22Rv1 (cell line): ENCODE measurements at regions not wholly inside any gene's neighbourhood (a gene's known extent, or its start where the extent isn't known, plus 50 kb on each side); places are given as distances from the start of the nearest gene placed in this dataset.
"Not testable (repeated sequence)": the region's sequence is repeated elsewhere in the genome, so short reads cannot be mapped to it uniquely, and the experiment has no call there.

Experiments
- H3K27ac ChIP-seq: fragments of 450-650 bp; 2 replicates; pipeline ENCODE4 v1.5.1; 2017
- CTCF ChIP-seq: fragments of 450-650 bp; IDR thresholded peaks from 2 replicates; pipeline ENCODE4 v1.5.1; 2017; ENCODE audit warnings: mild to moderate bottlenecking
- ZFX ChIP-seq: fragments of 450-650 bp; IDR thresholded peaks from 2 replicates; pipeline ENCODE4 v1.6.1; 2017; ENCODE audit warnings: antibody characterized with exemption, borderline replicate concordance

DNA sequence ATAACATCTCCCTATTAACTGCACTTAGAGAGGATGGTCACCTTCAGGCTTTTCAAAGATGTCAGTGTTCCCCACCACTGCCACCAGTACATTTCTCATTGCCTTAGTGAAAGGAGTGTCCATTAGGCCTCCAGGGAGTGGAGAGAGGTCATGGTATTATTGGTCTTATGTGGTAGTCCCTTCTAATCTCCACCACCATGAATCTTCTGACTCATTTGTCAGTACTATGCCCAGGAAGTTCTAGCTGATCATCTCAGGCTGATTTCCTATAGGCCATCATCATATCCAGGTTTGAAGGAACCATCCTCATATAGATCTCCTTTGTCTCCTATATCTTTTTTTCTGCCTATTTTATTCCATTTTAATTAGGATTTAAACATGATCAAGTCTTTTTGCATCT is 221.5 kb downstream of the CYB561 start:
- TF ChIP-seq ZFX (no peak), CTCF (no peak)
- no peak overlapping the region for H3K27ac ChIP-seq

DNA sequence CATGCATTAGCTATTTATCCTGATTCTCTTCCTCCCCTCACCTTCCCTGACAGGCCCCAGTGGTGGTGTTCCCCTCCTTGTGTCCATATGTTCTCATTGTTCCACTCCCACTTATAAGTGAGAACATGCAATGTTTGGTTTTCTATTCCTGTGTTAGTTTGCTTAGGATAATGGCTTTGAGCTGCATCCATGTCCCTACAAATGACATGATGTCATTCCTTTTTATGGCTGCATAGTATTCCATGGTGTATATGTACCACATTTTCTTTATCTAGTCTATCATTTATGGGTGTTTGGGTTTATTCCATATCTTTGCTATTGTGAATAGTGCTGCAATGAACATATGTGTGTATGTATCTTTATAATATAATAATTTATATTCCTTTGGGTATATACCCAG is 219.4 kb downstream of the CYB561 start:
- not testable (repeated sequence) for H3K27ac ChIP-seq

DNA sequence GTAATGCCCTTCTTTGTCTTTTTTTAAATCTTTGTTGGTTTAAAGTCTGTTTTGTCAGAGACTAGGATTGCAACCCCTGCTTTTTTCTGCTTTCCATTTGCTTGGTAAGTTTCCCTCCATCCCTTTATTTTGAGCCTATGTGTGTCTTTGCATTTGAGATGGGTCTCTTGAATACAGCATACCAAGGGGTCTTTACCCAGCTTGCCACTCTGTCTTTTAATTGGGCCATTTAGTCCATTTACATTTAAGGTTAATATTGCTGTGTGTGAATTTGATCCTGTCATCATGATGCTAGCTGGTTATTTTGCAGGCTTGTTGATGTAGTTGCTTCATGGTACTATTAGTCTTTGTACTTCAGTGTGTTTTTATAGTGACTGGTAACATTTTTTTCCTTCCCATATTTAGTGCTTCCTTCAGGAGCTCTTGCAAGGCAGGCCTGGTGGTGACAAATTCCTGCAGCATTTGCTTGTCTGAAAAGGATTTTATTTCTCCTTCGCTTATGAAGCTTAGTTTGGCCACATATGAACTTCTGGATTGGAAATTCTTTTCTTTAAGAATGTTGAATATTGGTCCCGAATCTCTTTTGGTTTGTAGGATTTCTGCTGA is 215.0 kb downstream of the CYB561 start:
- H3K27ac ChIP-seq, result not testable (repeated sequence)

DNA sequence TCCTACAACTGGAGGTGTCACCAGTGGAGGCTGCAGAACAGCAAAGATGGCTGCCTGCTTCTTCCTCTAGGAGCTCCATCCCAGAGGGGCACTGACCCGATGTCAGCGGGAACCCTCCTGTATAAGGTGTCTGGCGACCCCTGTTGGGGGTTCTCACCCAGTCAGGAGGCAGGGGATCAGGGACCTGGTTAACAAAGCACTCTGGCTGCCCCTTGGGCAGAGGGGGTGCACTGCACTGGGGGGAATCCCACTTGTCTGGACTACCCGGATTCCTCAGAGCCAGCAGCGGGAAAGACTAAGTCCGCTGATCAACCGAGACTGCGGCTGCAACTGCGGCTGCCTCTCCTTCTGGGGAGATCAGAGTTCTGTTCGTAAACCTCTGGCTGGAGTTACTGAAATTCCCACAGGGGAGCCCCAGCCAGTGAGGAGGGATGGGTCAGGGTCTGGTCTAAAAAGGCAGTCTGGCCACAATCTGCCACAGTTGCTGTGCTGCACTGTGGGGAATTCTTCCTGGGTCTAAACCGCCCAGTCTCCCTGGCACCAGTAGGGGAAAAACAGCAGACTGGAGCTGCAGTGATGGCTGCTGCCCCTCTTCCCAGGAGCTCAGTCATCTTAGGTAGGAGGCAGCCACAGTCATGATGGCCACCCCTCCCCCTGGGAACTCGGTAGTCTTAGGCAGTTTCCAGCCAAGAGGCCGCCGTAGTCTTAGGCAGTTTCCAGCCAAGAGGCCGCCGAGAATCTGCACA is 213.4 kb downstream of the CYB561 start:
- no peak overlapping the region for H3K27ac ChIP-seq

GRCh38 chr17:63240106-63240505 is 206.0 kb downstream of the CYB561 start:
- no peak for TF ChIP-seq ZFX
- no peak for TF ChIP-seq CTCF
- no peak overlapping the region for H3K27ac ChIP-seq

More for the DNA sequence above, 213.4 kb downstream of the CYB561 start:
- no peak for TF ChIP-seq ZFX
- TF ChIP-seq CTCF, result no peak

GRCh38 chr17:63246344-63246743 is 199.8 kb downstream of the CYB561 start:
- TF ChIP-seq CTCF, result no peak
- no peak for TF ChIP-seq ZFX
- no peak overlapping the region for H3K27ac ChIP-seq

DNA sequence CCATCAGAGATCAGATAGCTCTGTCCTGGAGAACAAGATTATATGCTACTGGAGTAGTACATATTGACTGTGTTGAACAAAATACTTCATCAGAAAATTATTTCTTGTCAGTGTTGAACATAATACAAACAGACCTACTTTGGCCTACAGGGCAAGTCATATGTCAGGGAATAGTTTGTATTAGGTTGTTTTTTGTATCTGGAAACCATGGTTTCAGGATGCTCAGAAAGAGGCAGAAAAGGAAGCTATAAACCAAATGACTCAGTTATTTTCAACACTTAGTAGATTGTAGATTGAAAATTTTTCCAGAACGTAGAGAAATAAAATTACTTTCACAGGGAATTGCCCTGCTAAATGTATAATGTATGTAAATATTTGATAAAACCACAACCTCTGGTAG is 198.4 kb downstream of the CYB561 start:
- no peak overlapping the region for H3K27ac ChIP-seq

More for the DNA sequence above, 198.4 kb downstream of the CYB561 start:
- TF ChIP-seq ZFX (no peak), CTCF (no peak)
